Activated T-cell treated with anti-CD3 and anti-CD28 coated beads, Interleukin-2, amount 50 U/mL, for 4 hours (primary cell): ENCODE measurements at regions not wholly inside any gene's neighbourhood (a gene's known extent, or its start where the extent isn't known, plus 50 kb on each side); places are given as distances from the start of the nearest gene placed in this dataset.
A peak's percentile ranks its signal among the peaks of the same experiment; 100 is the strongest.
"Not testable (repeated sequence)": the region's sequence is repeated elsewhere in the genome, so short reads cannot be mapped to it uniquely, and the experiment has no call there.

Experiments
- ATAC-seq, 2 donors: fragments of 200-7000 bp; cut with Tn5 transposase; one replicate each; pipeline ENCODE4 v1.10.0; 2021
- DNase-seq: peaks from one replicate; pipeline ENCODE4 v3.0.0-alpha.2; 2020
- H3K27me3 Mint-ChIP-seq: one replicate; pipeline ENCODE4 v1.8.0; 2021; ENCODE audit warnings: low read depth, mixed read lengths
- H3K36me3 Mint-ChIP-seq: one replicate; pipeline ENCODE4 v1.8.0; 2022; ENCODE audit warnings: mixed read lengths; ENCODE audit not compliant: insufficient read depth
- H3K4me1 Mint-ChIP-seq: one replicate; pipeline ENCODE4 v1.8.0; 2021; ENCODE audit warnings: low read depth, mixed read lengths
- H3K4me3 Mint-ChIP-seq: one replicate; pipeline ENCODE4 v1.8.0; 2021; ENCODE audit warnings: mild to moderate bottlenecking, moderate library complexity, mixed read lengths
- H3K9me3 Mint-ChIP-seq: one replicate; pipeline ENCODE4 v1.8.0; 2021; ENCODE audit warnings: mixed read lengths

GRCh38 chr15:30841639-30842038 is 62.1 kb upstream of the FAN1 start:
- not testable (repeated sequence) for H3K9me3 Mint-ChIP-seq, ATAC-seq, H3K4me3 Mint-ChIP-seq, H3K36me3 Mint-ChIP-seq, DNase-seq, H3K27me3 Mint-ChIP-seq
- peaks cover 32% of the 10 kb centered on the region for H3K4me1 Mint-ChIP-seq

GRCh38 chr15:30842798-30843472 is 60.8 kb upstream of the FAN1 start:
- not testable (repeated sequence) for H3K9me3 Mint-ChIP-seq, H3K36me3 Mint-ChIP-seq, H3K27me3 Mint-ChIP-seq
- Mint-ChIP-seq H3K4me3 (peak overlapping the region; percentile 36), H3K4me1 (peaks cover 32% of the 10 kb centered on the region)
- ATAC-seq: peak; percentile 65 to 75
- peak; percentile 15 for DNase-seq

GRCh38 chr15:30845536-30845935 is 58.2 kb upstream of the FAN1 start:
- not testable (repeated sequence) for H3K27me3 Mint-ChIP-seq, H3K36me3 Mint-ChIP-seq, H3K4me3 Mint-ChIP-seq, DNase-seq, H3K9me3 Mint-ChIP-seq, ATAC-seq
- peaks cover 32% of the 10 kb centered on the region for H3K4me1 Mint-ChIP-seq
